K562 (cell line): ENCODE measurements at regions not wholly inside any gene's neighbourhood (a gene's known extent, or its start where the extent isn't known, plus 50 kb on each side); places are given as distances from the start of the nearest gene placed in this dataset.

Source experiments
- ATAC-seq: fragments of 200-7000 bp; cut with Tn5 transposase; 3 replicates; pipeline ENCODE4 v1.9.1; 2020; ENCODE audit warnings: moderate library complexity
- BruUV-seq: library from RNA; stranded (reverse); fragments of 400-500 nt; replicated peaks from 2 replicates; lab custom pipeline; 2021; lab: Mats Ljungman, UMichigan
- CTCF ChIA-PET: fragments of 300-600 bp; formaldehyde crosslinking; extraction: SDS; loops from one replicate; lab custom pipeline; 2021; ENCODE audit warnings: low intra/inter-chr PET ratio; lab: Yijun Ruan, JAX
- POLR2A ChIA-PET: fragments of 300-600, 350-650 bp; sonication (Branson Sonifier 250); formaldehyde crosslinking; extraction: SDS; loops from one replicate; lab custom pipeline; 2021; ENCODE audit warnings: antibody characterized with exemption, inconsistent platforms; lab: Yijun Ruan, JAX
- DNase-seq, 4 experiments: peaks; one replicate each; pipeline versions ENCODE4 v3.0.0 to v3.0.0-alpha.2; 2011 to 2018; ENCODE audit warnings: low spot score in 3 of 4, mixed read lengths in 3 of 4; ENCODE audit errors: extremely low read depth in 1 of 4
- FAIRE-seq: peaks from 2 replicates; lab custom pipeline; 2011; peaks lifted over from hg19 to GRCh38; lab: Jason Lieb, UNC
- H2AFZ ChIP-seq: 2 replicates; pipeline ENCODE4 v1.6.0; 2011; ENCODE audit warnings: low read depth, low read length, control low read depth, inconsistent platforms
- H3K27ac ChIP-seq: fragments of 200-600 bp; 3 replicates; pipeline ENCODE4 v1.8.0; 2011; ENCODE audit warnings: low read depth, mild to moderate bottlenecking, control low read depth, inconsistent platforms, low read length, moderate library complexity, mixed read lengths; ENCODE audit errors: extremely low read depth
- H3K27me3 ChIP-seq, 2 experiments: fragments of 300-600 bp in 1 of 2; 2 replicates in 1 of 2; 3 replicates in 1 of 2; pipeline versions ENCODE4 v1.6.0 to v1.8.0; 2011; ENCODE audit warnings: inconsistent platforms in 2 of 2, low read length in 2 of 2, mild to moderate bottlenecking in 1 of 2, mixed read lengths in 1 of 2, moderate library complexity in 1 of 2; ENCODE audit not compliant: control insufficient read depth in 2 of 2, insufficient read depth in 2 of 2
- H3K36me3 ChIP-seq: fragments of 300-600 bp; 3 replicates; pipeline ENCODE4 v1.8.0; 2011; ENCODE audit warnings: mild to moderate bottlenecking, low read length, inconsistent platforms; ENCODE audit not compliant: control insufficient read depth, insufficient read depth
- H3K4me1 ChIP-seq, 2 experiments: fragments of 200-600 bp in 1 of 2; replicated peaks in 1 of 2; 2 replicates in 1 of 2; 3 replicates in 1 of 2; pipeline versions ENCODE4 v1.5.1 to v1.8.0; 2011; ENCODE audit warnings: inconsistent platforms in 2 of 2, low read length in 2 of 2, mild to moderate bottlenecking in 1 of 2, mixed read lengths in 1 of 2, moderate library complexity in 1 of 2; ENCODE audit not compliant: control insufficient read depth in 2 of 2, insufficient read depth in 2 of 2
- H3K4me2 ChIP-seq: 2 replicates; pipeline ENCODE4 v1.6.1; 2011; ENCODE audit warnings: low read length, control low read depth, inconsistent platforms, mixed read lengths; ENCODE audit not compliant: insufficient read depth
- H3K4me3 ChIP-seq: fragments of 200-600 bp; sonication (generic), shearing (Covaris generic); 2 replicates; pipeline ENCODE4 v1.5.1; 2016; ENCODE audit warnings: control low read depth, inconsistent platforms
- H3K79me2 ChIP-seq: fragments of 200-600 bp; 3 replicates; pipeline ENCODE4 v1.8.0; 2011; ENCODE audit warnings: low read length, inconsistent platforms; ENCODE audit not compliant: control insufficient read depth, insufficient read depth
- H3K9ac ChIP-seq, 2 experiments: 2 replicates each; pipeline versions ENCODE4 v1.6.0 to v1.6.1; 2011; ENCODE audit warnings: low read depth in 2 of 2, low read length in 2 of 2, control low read depth in 1 of 2, inconsistent platforms in 1 of 2, mild to moderate bottlenecking in 1 of 2, mixed read lengths in 1 of 2; ENCODE audit not compliant: insufficient read depth in 1 of 2
- H3K9me1 ChIP-seq: one replicate; pipeline ENCODE4 v1.6.0; 2011; ENCODE audit warnings: inconsistent platforms, mild to moderate bottlenecking, low read length, moderate library complexity; ENCODE audit not compliant: control insufficient read depth, insufficient read depth
- H3K9me3 ChIP-seq: replicated peaks from 2 replicates; pipeline ENCODE4 v1.5.1; 2011; ENCODE audit warnings: low read depth, low read length, inconsistent platforms; ENCODE audit not compliant: control insufficient read depth, insufficient read depth
- H4K20me1 ChIP-seq: replicated peaks from 2 replicates; pipeline ENCODE4 v1.6.1; 2011; ENCODE audit warnings: low read length, inconsistent platforms, mixed read lengths; ENCODE audit not compliant: control insufficient read depth, insufficient read depth
- BRD9 ChIP-seq: fragments of 450-650 bp; IDR thresholded peaks from 2 replicates; pipeline ENCODE4 v1.6.1; 2018; ENCODE audit warnings: low read depth; ENCODE audit not compliant: partially characterized antibody
- CXXC5 ChIP-seq: fragments of 250-450 bp; sonication (Bioruptor Pico); IDR thresholded peaks from 2 replicates; pipeline ENCODE4 v1.8.0; 2022; ENCODE audit warnings: inconsistent platforms, mild to moderate bottlenecking, moderate library complexity
- FOXP1 ChIP-seq: sonication (generic); formaldehyde crosslinking; IDR thresholded peaks from 2 replicates; pipeline ENCODE4 v1.8.0; 2022; ENCODE audit warnings: mild to moderate bottlenecking, missing genetic modification reagents
- NR3C1 ChIP-seq: sonication (generic); formaldehyde crosslinking; IDR thresholded peaks from 2 replicates; pipeline ENCODE4 v1.8.1; 2022; ENCODE audit warnings: missing genetic modification reagents
- PREB ChIP-seq: sonication (generic); formaldehyde crosslinking; IDR thresholded peaks from 2 replicates; pipeline ENCODE4 v1.8.1; 2023; ENCODE audit warnings: mild to moderate bottlenecking, missing genetic modification reagents
- RBM17 ChIP-seq: fragments of 200-400 bp; formaldehyde crosslinking; IDR thresholded peaks from 2 replicates; pipeline ENCODE4 v1.6.1; 2017; ENCODE audit warnings: low read depth, mild to moderate bottlenecking, low read length, borderline replicate concordance
- SMAD3 ChIP-seq: fragments of 450-650 bp; formaldehyde crosslinking; conservative IDR thresholded peaks from 2 replicates; pipeline ENCODE4 v1.4.0; 2020; ENCODE audit warnings: mild to moderate bottlenecking
- SPI1 ChIP-seq: IDR thresholded peaks from 2 replicates; pipeline ENCODE4 v1.6.1; 2011; ENCODE audit warnings: low read depth, low read length, control low read depth, borderline replicate concordance
- STAG1 ChIP-seq: sonication (generic); formaldehyde crosslinking; IDR thresholded peaks from 2 replicates; pipeline ENCODE4 v1.5.0; 2020; ENCODE audit warnings: missing genetic modification reagents, borderline replicate concordance
- STAT5A ChIP-seq: IDR thresholded peaks from 2 replicates; pipeline ENCODE4 v1.6.1; 2012; ENCODE audit warnings: low read length, inconsistent platforms, borderline replicate concordance
- TCF3 ChIP-seq: sonication (generic); formaldehyde crosslinking; IDR thresholded peaks from 2 replicates; pipeline ENCODE4 v1.4.0; 2020; ENCODE audit warnings: mild to moderate bottlenecking, missing genetic modification reagents
- ZBTB1 ChIP-seq: sonication (generic); formaldehyde crosslinking; IDR thresholded peaks from 2 replicates; pipeline ENCODE4 v1.8.1; 2023; ENCODE audit warnings: missing genetic modification reagents, low read depth, mild to moderate bottlenecking, borderline replicate concordance
- ZC3H11A ChIP-seq: IDR thresholded peaks from 2 replicates; pipeline ENCODE4 v1.6.1; 2012; ENCODE audit warnings: low read depth, low read length, improper control_type of control experiment
- ZMIZ1 ChIP-seq, 2 experiments: fragments of 150-350 bp in 1 of 2; IDR thresholded peaks; 2 replicates each; pipeline ENCODE4 v1.6.1; 2012 to 2016; ENCODE audit warnings: low read depth in 2 of 2, low read length in 2 of 2, mild to moderate bottlenecking in 1 of 2, moderate library complexity in 1 of 2
- ZNF780A ChIP-seq: fragments of 250-450 bp; sonication (Bioruptor Pico); IDR thresholded peaks from 2 replicates; pipeline ENCODE4 v1.5.0; 2021; ENCODE audit warnings: mild to moderate bottlenecking
- WGBS: fragments of 100-300 bp; shearing (Covaris generic); methylation state at CpG from one replicate; pipeline ENCODE4 v1.1.6; 2016; ENCODE audit warnings: low coverage, mixed read lengths; ENCODE audit not compliant: insufficient coverage; ENCODE audit errors: missing lambda C conversion rate; 5-methylcytosine and 5-hydroxymethylcytosine counted together
- in situ Hi-C: fragments of 300-500 bp; cut with MboI; formaldehyde crosslinking; loops from 4 replicates; pipeline ENCODE4 v1.15.0; 2018; ENCODE audit warnings: inconsistent platforms, mixed read lengths
- intact Hi-C: fragments of 100-400 bp; cut with micrococcal nuclease; formaldehyde crosslinking; loops from 2 replicates; pipeline ENCODE4 v1.14.2; 2022
- TF ChIP-seq, protein P1 (sequence below): fragments of 200-800 bp; sonication (Bioruptor generic); IDR thresholded peaks from 2 replicates; pipeline ENCODE4 v1.6.1; 2017; ENCODE audit warnings: missing genetic modification characterization, missing compliant biosample characterization

DNA sequence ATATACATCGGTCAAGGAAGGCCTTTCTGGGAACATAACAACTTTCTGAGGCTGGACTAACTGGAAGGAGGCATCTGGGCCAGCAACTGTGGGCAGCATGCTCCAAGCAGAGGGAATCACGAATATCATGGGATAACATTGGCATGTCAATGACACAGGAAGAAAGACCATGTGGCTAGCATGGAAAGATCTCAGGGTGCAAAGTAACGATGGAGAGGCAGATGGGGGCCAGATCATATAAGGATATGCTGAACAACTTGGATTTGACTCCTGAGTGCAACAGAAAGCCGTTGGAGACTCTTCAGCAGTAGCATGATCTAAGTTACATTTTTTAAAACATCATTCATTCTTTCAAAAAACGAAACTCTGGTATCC lies 133.6 kb downstream of the FOXI3 start (continued):
- TF ChIP-seq ZBTB1 (CRISPR knock-in tag) (no peak), STAG1 (CRISPR knock-in tag) (no peak), FOXP1 (CRISPR knock-in tag) (no peak), SPI1 (no peak), SMAD3 (CRISPR knock-in tag) (no peak), BRD9 (no peak), PREB (CRISPR knock-in tag) (no peak), TCF3 (no peak), ZNF780A (CRISPR knock-in tag) (no peak)
- TF ChIP-seq, all 486 proteins: peak for 0

GRCh38 chr2:88318071-88318955 lies 134.2 kb downstream of the FOXI3 start:
- no peaks in the 10 kb centered on the region for H3K36me3 ChIP-seq
- in situ Hi-C loops: no loop called here
- no peak overlapping the region for H2AFZ ChIP-seq
- H3K4me1 ChIP-seq: no peaks in the 10 kb centered on the region
- no peaks in the 10 kb centered on the region for H3K9me1 ChIP-seq
- ChIA-PET CTCF (no interaction called here), POLR2A (no interaction called here)
- FAIRE-seq (no peak), DNase-seq (no peak), ATAC-seq (no peak)
- no peaks in the 10 kb centered on the region for H3K9me3 ChIP-seq
- peaks cover 5 to 21% of the 10 kb centered on the region in 2 experiments; a peak in 3 of 5 replicates for H3K27me3 ChIP-seq
- no peak overlapping the region for H3K4me3 ChIP-seq
- H3K79me2 ChIP-seq: no peaks in the 10 kb centered on the region
- no TSS peak for BruUV-seq
- no peak overlapping the region for H3K27ac ChIP-seq
- intact Hi-C loops: no loop called here
- no peak overlapping the region for H3K9ac ChIP-seq
- no peaks in the 10 kb centered on the region for H4K20me1 ChIP-seq
- no peak for TF ChIP-seq RBM17
- no peak for TF ChIP-seq ZC3H11A
- TF ChIP-seq CXXC5 (CRISPR knock-in tag): no peak
- TF ChIP-seq STAT5A: no peak
- TF ChIP-seq, protein P1, sequence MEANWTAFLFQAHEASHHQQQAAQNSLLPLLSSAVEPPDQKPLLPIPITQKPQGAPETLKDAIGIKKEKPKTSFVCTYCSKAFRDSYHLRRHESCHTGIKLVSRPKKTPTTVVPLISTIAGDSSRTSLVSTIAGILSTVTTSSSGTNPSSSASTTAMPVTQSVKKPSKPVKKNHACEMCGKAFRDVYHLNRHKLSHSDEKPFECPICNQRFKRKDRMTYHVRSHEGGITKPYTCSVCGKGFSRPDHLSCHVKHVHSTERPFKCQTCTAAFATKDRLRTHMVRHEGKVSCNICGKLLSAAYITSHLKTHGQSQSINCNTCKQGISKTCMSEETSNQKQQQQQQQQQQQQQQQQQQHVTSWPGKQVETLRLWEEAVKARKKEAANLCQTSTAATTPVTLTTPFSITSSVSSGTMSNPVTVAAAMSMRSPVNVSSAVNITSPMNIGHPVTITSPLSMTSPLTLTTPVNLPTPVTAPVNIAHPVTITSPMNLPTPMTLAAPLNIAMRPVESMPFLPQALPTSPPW (CRISPR knock-in tag): no peak
- no peak for TF ChIP-seq ZMIZ1 (IDR thresholded peaks at IDR 0.05; ENCODE audit: low read depth in 2 of 2, low read length in 2 of 2)
- TF ChIP-seq NR3C1 (CRISPR knock-in tag): no peak
- WGBS: 0% methylated on average over 5 of the region's 5 CpGs
- no peak overlapping the region for H3K4me2 ChIP-seq
